A673 (cell line): ENCODE measurements at regions not wholly inside any gene's neighbourhood (a gene's known extent, or its start where the extent isn't known, plus 50 kb on each side); places are given as distances from the start of the nearest gene placed in this dataset.

Experiments
- BruUV-seq: library from RNA; stranded (reverse); fragments of 400-500 nt; replicated peaks from 2 replicates; lab custom pipeline; 2021; lab: Mats Ljungman, UMichigan
- CTCF ChIA-PET: fragments of 300-600 bp; sonication (Branson Sonifier 250); formaldehyde crosslinking; loops from one replicate; lab custom pipeline; 2022; ENCODE audit warnings: antibody characterized with exemption; lab: Charles Lee
- POLR2A ChIA-PET: fragments of 300-600 bp; sonication (Branson Sonifier 250); formaldehyde crosslinking; loops from one replicate; lab custom pipeline; 2022; ENCODE audit warnings: antibody characterized with exemption; ENCODE audit not compliant: low non-redundant PET; lab: Charles Lee
- DNase-seq: peaks from one replicate; pipeline ENCODE4 v3.0.0-alpha.2; 2015; ENCODE audit warnings: low spot score
- H3K27ac ChIP-seq: fragments of 200-600 bp; sonication (generic); 2 replicates; pipeline ENCODE4 v1.5.1; 2016; ENCODE audit warnings: mixed run types, low read depth, mild to moderate bottlenecking, mixed read lengths, antibody characterized with exemption, low read length; ENCODE audit not compliant: poor library complexity, severe bottlenecking
- H3K27me3 ChIP-seq: fragments of 200-600 bp; sonication (generic); replicated peaks from 2 replicates; pipeline ENCODE4 v1.6.1; 2017; ENCODE audit warnings: mixed run types, low read depth, mild to moderate bottlenecking, mixed read lengths, antibody characterized with exemption, low read length; ENCODE audit not compliant: insufficient read depth, poor library complexity
- H3K36me3 ChIP-seq: fragments of 200-600 bp; sonication (generic); 2 replicates; pipeline ENCODE4 v1.6.1; 2016; ENCODE audit warnings: mixed run types, mild to moderate bottlenecking, mixed read lengths, antibody characterized with exemption, low read length; ENCODE audit not compliant: insufficient read depth, poor library complexity, severe bottlenecking
- H3K4me1 ChIP-seq: fragments of 200-600 bp; sonication (generic); 2 replicates; pipeline ENCODE4 v1.6.1; 2017; ENCODE audit warnings: mixed run types, mild to moderate bottlenecking, mixed read lengths, antibody characterized with exemption, low read length; ENCODE audit not compliant: insufficient read depth, poor library complexity, severe bottlenecking
- H3K4me3 ChIP-seq: fragments of 200-600 bp; sonication (generic); 2 replicates; pipeline ENCODE4 v1.5.1; 2016; ENCODE audit warnings: low read depth, mixed run types, mild to moderate bottlenecking, mixed read lengths, low read length; ENCODE audit not compliant: poor library complexity, severe bottlenecking
- H3K9me3 ChIP-seq: fragments of 200-600 bp; sonication (generic); 2 replicates; pipeline ENCODE4 v1.6.1; 2016; ENCODE audit warnings: mixed run types, low read depth, mild to moderate bottlenecking, mixed read lengths, antibody characterized with exemption, low read length; ENCODE audit not compliant: poor library complexity, severe bottlenecking
- CTCF ChIP-seq: fragments of 300-800, 200-600 bp; sonication (generic); conservative IDR thresholded peaks from 2 replicates; pipeline ENCODE4 v1.5.1; 2017; ENCODE audit warnings: low read depth, mild to moderate bottlenecking, antibody characterized with exemption, low read length, moderate library complexity, mixed read lengths
- EZH2 ChIP-seq: fragments of 200-600 bp; sonication (generic); IDR thresholded peaks from 2 replicates; pipeline ENCODE4 v1.6.1; 2017; ENCODE audit warnings: borderline replicate concordance, low read depth, mild to moderate bottlenecking, mixed read lengths, antibody characterized with exemption, low read length; ENCODE audit not compliant: poor library complexity, severe bottlenecking
- intact Hi-C: fragments of 100-400 bp; cut with micrococcal nuclease; formaldehyde crosslinking; loops from one replicate; pipeline ENCODE4 v1.10.0; 2022; ENCODE audit not compliant: unreplicated experiment

DNA sequence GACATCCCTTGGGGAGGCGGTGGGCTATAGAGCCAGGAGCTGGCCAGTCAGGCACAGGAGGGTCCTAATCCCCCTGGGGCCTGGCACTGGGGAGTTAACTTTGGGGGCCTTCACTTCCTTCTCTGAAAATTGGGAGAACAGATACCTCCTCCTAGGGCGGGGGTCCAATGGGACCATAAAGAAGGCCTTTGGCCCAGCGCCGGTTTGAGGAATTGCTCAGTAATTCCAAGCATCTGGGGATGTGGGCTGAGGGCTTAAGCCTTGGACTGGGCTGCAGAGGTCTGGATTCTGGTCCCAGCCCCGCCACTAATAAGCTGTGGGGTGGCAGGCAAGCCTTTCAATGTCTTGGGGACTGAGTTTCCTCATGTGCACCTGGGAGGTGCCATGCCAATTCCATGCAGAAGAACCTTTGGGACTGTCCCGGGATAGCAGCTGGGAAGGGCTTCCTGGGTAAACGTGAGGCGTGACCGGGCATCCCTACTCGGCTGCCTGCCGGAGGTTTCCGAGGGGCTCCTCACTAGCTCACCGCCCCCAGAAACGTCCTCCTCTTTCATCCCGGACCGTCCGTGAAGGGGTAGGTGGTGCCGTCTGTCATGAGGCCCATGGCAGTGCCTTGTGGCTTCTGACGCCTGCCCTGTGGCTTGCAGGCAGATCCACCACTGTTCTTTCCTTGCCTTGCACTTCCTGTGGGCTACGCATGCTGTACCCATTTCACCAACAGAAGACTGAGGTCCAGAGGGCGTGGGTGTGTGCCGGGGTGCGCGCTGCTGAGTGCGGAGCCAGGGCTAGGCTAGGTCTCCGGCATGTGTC is 67.4 kb upstream of the HPCAL1 start:
- BruUV-seq = no TSS peak

DNA sequence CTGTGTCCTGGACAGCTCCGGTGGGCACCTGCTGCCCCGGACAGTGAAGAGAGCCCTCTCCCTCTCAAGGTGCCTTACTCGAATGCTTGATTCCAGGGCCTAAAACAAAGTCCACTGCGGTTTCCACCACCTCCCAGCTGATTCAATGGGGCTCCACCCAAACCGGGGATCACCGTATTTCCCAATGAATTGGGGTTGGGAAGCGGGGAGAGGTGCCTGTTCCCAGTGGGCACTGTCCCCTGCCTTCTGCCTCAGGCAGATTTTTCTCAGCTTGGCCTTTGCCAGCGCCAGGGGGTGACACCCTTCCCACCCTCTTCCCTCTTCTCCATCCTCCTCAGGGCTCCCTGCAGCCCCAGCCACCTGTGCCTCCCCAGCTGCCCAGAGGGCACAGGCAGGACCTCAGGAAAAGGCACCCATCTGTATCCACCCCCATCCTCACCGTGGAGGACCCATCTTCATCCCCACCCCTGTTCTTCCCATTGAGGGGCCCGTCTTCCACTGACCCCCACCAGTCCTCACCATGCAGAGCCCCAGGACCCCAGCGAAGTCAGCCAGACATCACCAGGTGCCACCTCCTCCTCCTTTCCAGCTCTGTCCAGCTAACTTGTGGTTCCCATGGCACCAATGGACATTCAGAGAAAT is 66.7 kb upstream of the HPCAL1 start:
- H3K27ac ChIP-seq = no peak overlapping the region
- CTCF ChIA-PET = no interaction called here
- DNase-seq = no peak

More for the DNA sequence above, 67.4 kb upstream of the HPCAL1 start:
- H3K4me1 ChIP-seq = no peaks in the 10 kb centered on the region
- no peak overlapping the region for H3K4me3 ChIP-seq
- ChIA-PET CTCF (no interaction called here), POLR2A (no interaction called here)
- H3K27ac ChIP-seq = no peak overlapping the region
- intact Hi-C loops = no loop called here
- H3K36me3 ChIP-seq = no peaks in the 10 kb centered on the region
- DNase-seq = no peak
- H3K27me3 ChIP-seq = no peaks in the 10 kb centered on the region
- no peak for TF ChIP-seq EZH2
- no peaks in the 10 kb centered on the region for H3K9me3 ChIP-seq

GRCh38 chr2:10236571-10237391 is 65.9 kb upstream of the HPCAL1 start:
- Histone ChIP-seq H3K27me3 (no peaks in the 10 kb centered on the region), H3K27ac (no peak overlapping the region), H3K36me3 (no peaks in the 10 kb centered on the region), H3K4me1 (no peaks in the 10 kb centered on the region), H3K9me3 (no peaks in the 10 kb centered on the region), H3K4me3 (no peak overlapping the region)
- ChIA-PET POLR2A (no interaction called here), CTCF (no interaction called here)
- no TSS peak for BruUV-seq
- no peak for TF ChIP-seq EZH2
- no peak for TF ChIP-seq CTCF
- DNase-seq = no peak
- intact Hi-C loops = no loop called here

More for the DNA sequence above, 66.7 kb upstream of the HPCAL1 start:
- no peak for TF ChIP-seq EZH2
- TF ChIP-seq CTCF = no peak
- Histone ChIP-seq H3K27me3 (no peaks in the 10 kb centered on the region), H3K4me3 (no peak overlapping the region), H3K9me3 (no peaks in the 10 kb centered on the region), H3K4me1 (no peaks in the 10 kb centered on the region), H3K36me3 (no peaks in the 10 kb centered on the region)
- BruUV-seq = no TSS peak
- POLR2A ChIA-PET = no interaction called here
- intact Hi-C loops = no loop called here
